Loucy (cell line): ENCODE measurements at regions not wholly inside any gene's neighbourhood (a gene's known extent, or its start where the extent isn't known, plus 50 kb on each side); places are given as distances from the start of the nearest gene placed in this dataset.
"Not testable (repeated sequence)": the region's sequence is repeated elsewhere in the genome, so short reads cannot be mapped to it uniquely, and the experiment has no call there.

Experiments used
- H2AFZ ChIP-seq: fragments of 200-600 bp; sonication (generic); 2 replicates; pipeline ENCODE4 v1.6.0; 2016; ENCODE audit warnings: antibody characterized with exemption, mild to moderate bottlenecking, low read length, moderate library complexity
- H3F3A ChIP-seq: fragments of 200-600 bp; 2 replicates; pipeline ENCODE4 v1.6.0; 2016; ENCODE audit warnings: antibody characterized with exemption, low read depth, mild to moderate bottlenecking
- H3K27me3 ChIP-seq: fragments of 200-600 bp; sonication (generic); 2 replicates; pipeline ENCODE4 v1.6.1; 2014; ENCODE audit warnings: low read length, mild to moderate bottlenecking; ENCODE audit not compliant: insufficient read depth, poor library complexity, severe bottlenecking
- H3K36me3 ChIP-seq: fragments of 200-600 bp; sonication (generic); 2 replicates; pipeline ENCODE4 v1.6.1; 2016; ENCODE audit warnings: low read length; ENCODE audit not compliant: insufficient read depth
- H3K4me1 ChIP-seq: fragments of 200-600 bp; sonication (generic); 2 replicates; pipeline ENCODE4 v1.5.1; 2014; ENCODE audit warnings: low read length, mild to moderate bottlenecking; ENCODE audit not compliant: insufficient read depth, poor library complexity, severe bottlenecking
- H3K4me2 ChIP-seq: fragments of 200-600 bp; sonication (generic); 2 replicates; pipeline ENCODE4 v1.6.0; 2014; ENCODE audit warnings: antibody characterized with exemption, low read length, low read depth, mild to moderate bottlenecking; ENCODE audit not compliant: poor library complexity, severe bottlenecking
- H3K4me3 ChIP-seq: fragments of 200-600 bp; sonication (generic); 2 replicates; pipeline ENCODE4 v1.5.1; 2014; ENCODE audit warnings: low read length, mild to moderate bottlenecking, mixed read lengths; ENCODE audit not compliant: poor library complexity, severe bottlenecking
- H3K79me2 ChIP-seq: fragments of 200-600 bp; sonication (generic); 2 replicates; pipeline ENCODE4 v1.6.1; 2014; ENCODE audit warnings: low read length; ENCODE audit not compliant: insufficient read depth
- H3K9ac ChIP-seq: fragments of 200-600 bp; sonication (generic); 2 replicates; pipeline ENCODE4 v1.6.0; 2014; ENCODE audit warnings: mild to moderate bottlenecking, low read depth, low read length, moderate library complexity; ENCODE audit not compliant: poor library complexity, severe bottlenecking
- H3K9me2 ChIP-seq: fragments of 200-600 bp; sonication (generic); replicated peaks from 2 replicates; pipeline ENCODE4 v1.6.1; 2016; ENCODE audit warnings: low read depth, low read length, mixed read lengths
- H3K9me3 ChIP-seq: fragments of 200-600 bp; sonication (generic); 2 replicates; pipeline ENCODE4 v1.6.1; 2014; ENCODE audit warnings: mild to moderate bottlenecking, antibody characterized with exemption, low read length, low read depth; ENCODE audit not compliant: insufficient read depth
- H4K20me1 ChIP-seq: fragments of 200-600 bp; sonication (generic); 2 replicates; pipeline ENCODE4 v1.6.0; 2014; ENCODE audit warnings: antibody characterized with exemption, low read length, mild to moderate bottlenecking; ENCODE audit not compliant: insufficient read depth, poor library complexity, severe bottlenecking
- CTCF ChIP-seq: fragments of 200-600 bp; sonication (generic); conservative IDR thresholded peaks from 2 replicates; pipeline ENCODE4 v1.5.1; 2014; ENCODE audit warnings: mild to moderate bottlenecking, antibody characterized with exemption, low read length
- EZH2phosphoT487 ChIP-seq: fragments of 200-600 bp; IDR thresholded peaks from 2 replicates; pipeline ENCODE4 v1.6.1; 2018; ENCODE audit warnings: antibody characterized with exemption, mild to moderate bottlenecking, moderate library complexity, borderline replicate concordance

- not testable (repeated sequence) for H4K20me1 ChIP-seq, H3K79me2 ChIP-seq, H2AFZ ChIP-seq, H3K9ac ChIP-seq, H3K9me2 ChIP-seq, H3K36me3 ChIP-seq, H3K4me2 ChIP-seq, H3K4me1 ChIP-seq, H3K9me3 ChIP-seq, H3K4me3 ChIP-seq, H3F3A ChIP-seq, H3K27me3 ChIP-seq
Measured at GRCh38 chr4:183044924-183045640, 54.0 kb upstream of the WWC2 start.

- no peak overlapping the region for H3K4me2 ChIP-seq
- H3K27me3 ChIP-seq = no peaks in the 10 kb centered on the region
- H3K4me1 ChIP-seq = no peaks in the 10 kb centered on the region
- no peaks in the 10 kb centered on the region for H3K36me3 ChIP-seq
- no peak overlapping the region for H2AFZ ChIP-seq
- H3K9me3 ChIP-seq = no peaks in the 10 kb centered on the region
- H3K4me3 ChIP-seq = no peak overlapping the region
- H4K20me1 ChIP-seq = no peaks in the 10 kb centered on the region
- no peak for TF ChIP-seq CTCF
- H3K79me2 ChIP-seq = no peaks in the 10 kb centered on the region
- H3K9ac ChIP-seq = no peak overlapping the region
- no peaks in the 10 kb centered on the region for H3F3A ChIP-seq
- no peaks in the 10 kb centered on the region for H3K9me2 ChIP-seq
Measured at GRCh38 chr4:183038436-183038835, 60.6 kb upstream of the WWC2 start.

- TF ChIP-seq EZH2phosphoT487 (no peak), CTCF (no peak)
- Histone ChIP-seq H3F3A (no peaks in the 10 kb centered on the region), H3K9me3 (no peaks in the 10 kb centered on the region), H3K9me2 (no peaks in the 10 kb centered on the region), H3K36me3 (no peaks in the 10 kb centered on the region), H3K4me3 (no peak overlapping the region), H4K20me1 (no peaks in the 10 kb centered on the region), H3K79me2 (no peaks in the 10 kb centered on the region), H2AFZ (no peak overlapping the region), H3K4me2 (no peak overlapping the region), H3K9ac (no peak overlapping the region), H3K4me1 (no peaks in the 10 kb centered on the region), H3K27me3 (no peaks in the 10 kb centered on the region)
Measured at GRCh38 chr4:183035726-183036415, 63.2 kb upstream of the WWC2 start.

GRCh38 chr4:183035256-183035655, 63.8 kb upstream of the WWC2 start:
- no peak for TF ChIP-seq CTCF
- TF ChIP-seq EZH2phosphoT487 = no peak
- H4K20me1 ChIP-seq = no peaks in the 10 kb centered on the region
- no peak overlapping the region for H3K4me2 ChIP-seq
- H3K9me2 ChIP-seq = no peaks in the 10 kb centered on the region
- no peaks in the 10 kb centered on the region for H3K9me3 ChIP-seq
- H3K27me3 ChIP-seq = no peaks in the 10 kb centered on the region
- no peak overlapping the region for H3K9ac ChIP-seq
- H2AFZ ChIP-seq = no peak overlapping the region
- H3F3A ChIP-seq = no peaks in the 10 kb centered on the region
- no peaks in the 10 kb centered on the region for H3K4me1 ChIP-seq
- no peak overlapping the region for H3K4me3 ChIP-seq
- no peaks in the 10 kb centered on the region for H3K36me3 ChIP-seq
- H3K79me2 ChIP-seq = no peaks in the 10 kb centered on the region
